Panc1 (cell line): ENCODE measurements at regions not wholly inside any gene's neighbourhood (a gene's known extent, or its start where the extent isn't known, plus 50 kb on each side); places are given as distances from the start of the nearest gene placed in this dataset.

Experiments used
- SIN3A ChIP-seq: IDR thresholded peaks from 2 replicates; pipeline ENCODE4 v1.6.1; 2012; ENCODE audit warnings: low read depth, mild to moderate bottlenecking, low read length, moderate library complexity, borderline replicate concordance; ENCODE audit not compliant: insufficient read depth
- TF ChIP-seq, protein P1 (sequence below): fragments of 450-650 bp; IDR thresholded peaks from 2 replicates; pipeline ENCODE4 v1.5.1; 2017; ENCODE audit warnings: mild to moderate bottlenecking

DNA sequence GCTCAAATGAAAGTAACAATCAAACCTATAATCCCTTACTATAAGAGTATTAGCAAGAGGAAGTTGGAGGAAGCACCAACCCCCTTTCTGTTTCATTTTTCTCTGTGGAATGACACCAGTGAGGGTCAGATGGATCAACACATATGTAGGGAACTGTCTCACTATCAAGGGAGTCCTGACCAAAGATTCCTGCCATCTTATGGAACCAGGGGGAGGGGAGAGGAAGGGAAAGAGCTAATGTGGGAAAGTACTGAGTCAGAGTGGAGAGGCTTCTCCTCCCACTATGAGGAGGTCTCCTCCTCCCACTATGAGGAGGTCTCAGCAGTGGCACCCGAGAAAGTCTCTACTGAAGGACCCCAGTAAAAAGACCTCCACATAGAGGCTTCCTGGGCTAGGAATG lies 73.3 kb upstream of the PCSK1 start:
- TF ChIP-seq, protein P1, sequence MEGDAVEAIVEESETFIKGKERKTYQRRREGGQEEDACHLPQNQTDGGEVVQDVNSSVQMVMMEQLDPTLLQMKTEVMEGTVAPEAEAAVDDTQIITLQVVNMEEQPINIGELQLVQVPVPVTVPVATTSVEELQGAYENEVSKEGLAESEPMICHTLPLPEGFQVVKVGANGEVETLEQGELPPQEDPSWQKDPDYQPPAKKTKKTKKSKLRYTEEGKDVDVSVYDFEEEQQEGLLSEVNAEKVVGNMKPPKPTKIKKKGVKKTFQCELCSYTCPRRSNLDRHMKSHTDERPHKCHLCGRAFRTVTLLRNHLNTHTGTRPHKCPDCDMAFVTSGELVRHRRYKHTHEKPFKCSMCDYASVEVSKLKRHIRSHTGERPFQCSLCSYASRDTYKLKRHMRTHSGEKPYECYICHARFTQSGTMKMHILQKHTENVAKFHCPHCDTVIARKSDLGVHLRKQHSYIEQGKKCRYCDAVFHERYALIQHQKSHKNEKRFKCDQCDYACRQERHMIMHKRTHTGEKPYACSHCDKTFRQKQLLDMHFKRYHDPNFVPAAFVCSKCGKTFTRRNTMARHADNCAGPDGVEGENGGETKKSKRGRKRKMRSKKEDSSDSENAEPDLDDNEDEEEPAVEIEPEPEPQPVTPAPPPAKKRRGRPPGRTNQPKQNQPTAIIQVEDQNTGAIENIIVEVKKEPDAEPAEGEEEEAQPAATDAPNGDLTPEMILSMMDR, result no peak
- no peak for TF ChIP-seq SIN3A
